H1 (cell line): ENCODE measurements at regions not wholly inside any gene's neighbourhood (a gene's known extent, or its start where the extent isn't known, plus 50 kb on each side); places are given as distances from the start of the nearest gene placed in this dataset.

ENCODE experiments used
- ATF3 ChIP-seq: IDR thresholded peaks from 2 replicates; pipeline ENCODE4 v1.6.1; 2011; ENCODE audit warnings: low read depth, mild to moderate bottlenecking, low read length; ENCODE audit not compliant: insufficient read depth
- BRCA1 ChIP-seq: IDR thresholded peaks from 2 replicates; pipeline ENCODE4 v1.6.1; 2012; ENCODE audit warnings: low read depth, low read length, improper control_type of control experiment
- FOSL1 ChIP-seq: IDR thresholded peaks from 2 replicates; pipeline ENCODE4 v1.6.1; 2011; ENCODE audit warnings: mild to moderate bottlenecking, low read depth, low read length, moderate library complexity; ENCODE audit not compliant: insufficient read depth
- SUZ12 ChIP-seq: fragments of 200-600 bp; sonication (generic); IDR thresholded peaks from 2 replicates; pipeline ENCODE4 v1.6.1; 2012; ENCODE audit warnings: mild to moderate bottlenecking, inconsistent platforms, low read length, moderate library complexity, mixed read lengths
- TF ChIP-seq, protein P1 (sequence below), 3 experiments: IDR thresholded peaks; 1 replicate in 2 of 3; 2 replicates in 1 of 3; pipeline versions ENCODE4 v1.5.1 to v1.6.1; 2011; ENCODE audit warnings: low read length in 3 of 3, mild to moderate bottlenecking in 3 of 3, inconsistent platforms in 2 of 3, low read depth in 1 of 3, moderate library complexity in 1 of 3; ENCODE audit not compliant: insufficient read depth in 1 of 3; ENCODE audit errors: control extremely low read depth in 1 of 3

DNA sequence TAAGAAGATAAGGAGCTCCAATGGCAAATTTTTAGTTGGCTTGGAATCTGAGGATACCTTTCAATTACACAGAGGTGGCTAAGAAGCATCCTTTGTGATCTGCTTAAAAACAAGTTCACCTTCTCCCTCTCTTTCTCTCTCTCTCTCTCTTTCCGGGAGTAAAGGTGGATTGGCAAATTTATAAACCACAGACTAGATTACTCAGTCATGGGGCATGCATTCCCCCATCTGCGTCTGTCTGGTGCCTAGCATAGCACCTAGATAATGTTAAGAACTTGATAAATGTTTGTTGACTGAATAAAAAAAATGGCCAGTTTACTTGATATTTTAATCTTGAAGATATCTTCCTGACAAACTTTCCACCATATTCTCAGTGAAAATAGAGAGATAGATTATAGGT is 312.3 kb downstream of the CDC5L start:
- TF ChIP-seq, protein P1, sequence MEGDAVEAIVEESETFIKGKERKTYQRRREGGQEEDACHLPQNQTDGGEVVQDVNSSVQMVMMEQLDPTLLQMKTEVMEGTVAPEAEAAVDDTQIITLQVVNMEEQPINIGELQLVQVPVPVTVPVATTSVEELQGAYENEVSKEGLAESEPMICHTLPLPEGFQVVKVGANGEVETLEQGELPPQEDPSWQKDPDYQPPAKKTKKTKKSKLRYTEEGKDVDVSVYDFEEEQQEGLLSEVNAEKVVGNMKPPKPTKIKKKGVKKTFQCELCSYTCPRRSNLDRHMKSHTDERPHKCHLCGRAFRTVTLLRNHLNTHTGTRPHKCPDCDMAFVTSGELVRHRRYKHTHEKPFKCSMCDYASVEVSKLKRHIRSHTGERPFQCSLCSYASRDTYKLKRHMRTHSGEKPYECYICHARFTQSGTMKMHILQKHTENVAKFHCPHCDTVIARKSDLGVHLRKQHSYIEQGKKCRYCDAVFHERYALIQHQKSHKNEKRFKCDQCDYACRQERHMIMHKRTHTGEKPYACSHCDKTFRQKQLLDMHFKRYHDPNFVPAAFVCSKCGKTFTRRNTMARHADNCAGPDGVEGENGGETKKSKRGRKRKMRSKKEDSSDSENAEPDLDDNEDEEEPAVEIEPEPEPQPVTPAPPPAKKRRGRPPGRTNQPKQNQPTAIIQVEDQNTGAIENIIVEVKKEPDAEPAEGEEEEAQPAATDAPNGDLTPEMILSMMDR (IDR thresholded peaks at IDR 0.05; ENCODE audit: control extremely low read depth in 1 of 3, insufficient read depth in 1 of 3, low read depth in 1 of 3, low read length in 3 of 3) = no peak
- TF ChIP-seq BRCA1 (no peak), FOSL1 (no peak), SUZ12 (no peak), ATF3 (no peak)
